MCF 10A (cell line): ENCODE measurements at regions not wholly inside any gene's neighbourhood (a gene's known extent, or its start where the extent isn't known, plus 50 kb on each side); places are given as distances from the start of the nearest gene placed in this dataset.

Experiments
- BruUV-seq: library from RNA; stranded (reverse); fragments of 400-500 nt; replicated peaks from 2 replicates; lab custom pipeline; 2021; lab: Mats Ljungman, UMichigan
- CTCF ChIA-PET: fragments of 300-600 bp; sonication (Branson Sonifier 250); formaldehyde crosslinking; extraction: SDS; loops from one replicate; lab custom pipeline; 2021; ENCODE audit warnings: antibody characterized with exemption, inconsistent platforms; lab: Yijun Ruan, JAX
- POLR2A ChIA-PET: fragments of 300-600, 350-650 bp; sonication (Branson Sonifier 250); formaldehyde crosslinking; extraction: SDS; loops from one replicate; lab custom pipeline; 2020; ENCODE audit warnings: antibody characterized with exemption, inconsistent platforms; lab: Yijun Ruan, JAX
- DNase-seq: peaks from one replicate; pipeline ENCODE4 v3.0.0-alpha.2; 2018; ENCODE audit not compliant: unreplicated experiment
- H3K27ac Mint-ChIP-seq: one replicate; pipeline ENCODE4 v1.8.0; 2022; ENCODE audit warnings: mild to moderate bottlenecking, low read depth, mixed read lengths; ENCODE audit not compliant: unreplicated experiment
- H3K27me3 Mint-ChIP-seq: one replicate; pipeline ENCODE4 v1.8.0; 2022; ENCODE audit warnings: mixed read lengths; ENCODE audit not compliant: insufficient read depth, unreplicated experiment
- H3K36me3 Mint-ChIP-seq: one replicate; pipeline ENCODE4 v1.8.0; 2022; ENCODE audit warnings: mild to moderate bottlenecking, moderate library complexity, mixed read lengths; ENCODE audit not compliant: insufficient read depth, unreplicated experiment
- H3K4me1 Mint-ChIP-seq: one replicate; pipeline ENCODE4 v1.8.0; 2022; ENCODE audit warnings: mixed read lengths; ENCODE audit not compliant: insufficient read depth, unreplicated experiment
- H3K4me3 Mint-ChIP-seq: one replicate; pipeline ENCODE4 v1.8.0; 2022; ENCODE audit warnings: mild to moderate bottlenecking, moderate library complexity, mixed read lengths; ENCODE audit not compliant: unreplicated experiment
- H3K9me3 Mint-ChIP-seq: one replicate; pipeline ENCODE4 v1.8.0; 2022; ENCODE audit warnings: mixed read lengths; ENCODE audit not compliant: unreplicated experiment
- CTCF ChIP-seq: fragments of 200-600 bp; IDR thresholded peaks from one replicate; pipeline ENCODE4 v1.8.0; 2022; ENCODE audit warnings: antibody characterized with exemption, mild to moderate bottlenecking; ENCODE audit not compliant: unreplicated experiment
- intact Hi-C: fragments of 100-400 bp; cut with micrococcal nuclease; formaldehyde crosslinking; loops from 2 replicates; pipeline ENCODE4 v1.14.1; 2022

- Mint-ChIP-seq H3K36me3 (no peaks in the 10 kb centered on the region), H3K4me1 (peaks cover 21% of the 10 kb centered on the region), H3K27me3 (no peaks in the 10 kb centered on the region), H3K4me3 (no peak overlapping the region), H3K27ac (no peak overlapping the region), H3K9me3 (no peaks in the 10 kb centered on the region)
- no peak for DNase-seq
- POLR2A ChIA-PET, result no interaction called here
- intact Hi-C loops, result no loop called here
- BruUV-seq, result no TSS peak
- no peak for TF ChIP-seq CTCF
- CTCF ChIA-PET, result interaction anchor here (0.7 kb wide), 1 partner anchor 32 kb away, joined by 3 read pairs; no protein-coding TSS in a partner anchor
These were observed 425.3 kb upstream of the CDH6 start for GRCh38 chr5:30768056-30768690.

GRCh38 chr5:30765706-30766105 is 427.8 kb upstream of the CDH6 start:
- no peak overlapping the region for H3K4me3 Mint-ChIP-seq
- no peaks in the 10 kb centered on the region for H3K9me3 Mint-ChIP-seq
- no peak for TF ChIP-seq CTCF
- no peak for DNase-seq
- intact Hi-C loops, result no loop called here
- no TSS peak for BruUV-seq
- POLR2A ChIA-PET, result no interaction called here
- no peaks in the 10 kb centered on the region for H3K27me3 Mint-ChIP-seq
- H3K27ac Mint-ChIP-seq, result peak overlapping the region; percentile 5
- H3K36me3 Mint-ChIP-seq, result no peaks in the 10 kb centered on the region
- CTCF ChIA-PET, result interaction anchor here (1.2 kb wide), 1 partner anchor 365 kb away, joined by 4 read pairs; no protein-coding TSS in a partner anchor
- H3K4me1 Mint-ChIP-seq, result peaks cover 21% of the 10 kb centered on the region

GRCh38 chr5:30765227-30765626 is 428.3 kb upstream of the CDH6 start:
- H3K4me3 Mint-ChIP-seq, result no peak overlapping the region
- H3K27me3 Mint-ChIP-seq, result no peaks in the 10 kb centered on the region
- no peaks in the 10 kb centered on the region for H3K36me3 Mint-ChIP-seq
- peaks cover 21% of the 10 kb centered on the region for H3K4me1 Mint-ChIP-seq
- ChIA-PET CTCF (no interaction called here), POLR2A (no interaction called here)
- no peaks in the 10 kb centered on the region for H3K9me3 Mint-ChIP-seq
- DNase-seq, result peak; percentile 63
- H3K27ac Mint-ChIP-seq, result no peak overlapping the region
- intact Hi-C loops, result no loop called here
- no peak for TF ChIP-seq CTCF
- no TSS peak for BruUV-seq

- TF ChIP-seq CTCF, result no peak
- H3K36me3 Mint-ChIP-seq, result no peaks in the 10 kb centered on the region
- H3K4me3 Mint-ChIP-seq, result no peak overlapping the region
- H3K27ac Mint-ChIP-seq, result no peak overlapping the region
- POLR2A ChIA-PET, result no interaction called here
- no peaks in the 10 kb centered on the region for H3K27me3 Mint-ChIP-seq
- H3K4me1 Mint-ChIP-seq, result peaks cover 21% of the 10 kb centered on the region
- intact Hi-C loops, result no loop called here
- peaks cover under 1% of the 10 kb centered on the region for H3K9me3 Mint-ChIP-seq
- CTCF ChIA-PET, result no interaction called here
- DNase-seq, result peak; percentile 30
- BruUV-seq, result no TSS peak
These were observed 428.8 kb upstream of the CDH6 start for GRCh38 chr5:30764704-30765103.
